ENCODE measurements at regions not wholly inside any gene's neighbourhood (a gene's known extent, or its start where the extent isn't known, plus 50 kb on each side); places are given as distances from the start of the nearest gene placed in this dataset.

GRCh38 chr14:100404419-100404818, 81.3 kb downstream of the SLC25A47 start:
- TF ChIP-seq CTCF (IDR thresholded peaks at IDR 0.05) (no peak), EP300 (IDR thresholded peaks at IDR 0.05) (no peak), POLR2A (IDR thresholded peaks at IDR 0.05) (no peak)

All from tibial nerve (tissue), 4 donors.